ENCODE measurements at regions not wholly inside any gene's neighbourhood (a gene's known extent, or its start where the extent isn't known, plus 50 kb on each side); places are given as distances from the start of the nearest gene placed in this dataset.

- no peak for TF ChIP-seq CTCF (IDR thresholded peaks at IDR 0.05; ENCODE audit: low read length)
- TF ChIP-seq EZH2 (IDR thresholded peaks at IDR 0.05; ENCODE audit: borderline replicate concordance, low read length), result no peak
These were observed 67.6 kb upstream of the GADL1 start for GRCh38 chr3:30962084-30962483.
